Naive thymus-derived CD4-positive, alpha-beta T cell (primary cell): ENCODE measurements at regions not wholly inside any gene's neighbourhood (a gene's known extent, or its start where the extent isn't known, plus 50 kb on each side); places are given as distances from the start of the nearest gene placed in this dataset.
"Not testable (repeated sequence)": the region's sequence is repeated elsewhere in the genome, so short reads cannot be mapped to it uniquely, and the experiment has no call there.

Source experiments
- ATAC-seq: fragments of 150-1000 bp; cut with Tn5 transposase; 2 replicates; pipeline ENCODE4 v1.10.0; 2021; ENCODE audit warnings: mild to moderate bottlenecking, moderate library complexity
- CTCF ChIA-PET: fragments of 350-600 bp; sonication (Branson Sonifier 250); formaldehyde crosslinking; loops from one replicate; lab custom pipeline; 2021; ENCODE audit warnings: antibody characterized with exemption; lab: Charles Lee
- POLR2A ChIA-PET: fragments of 350-600 bp; sonication (Branson Sonifier 250); formaldehyde crosslinking; loops from one replicate; lab custom pipeline; 2021; ENCODE audit warnings: antibody characterized with exemption, inconsistent platforms; lab: Charles Lee
- DNase-seq, 9 donors: peaks; one replicate each; pipeline versions ENCODE4 v3.0.0 to v3.0.0-alpha.2; 2020 to 2022; ENCODE audit warnings: mixed read lengths in 1 of 9
- H3K27ac ChIP-seq: one replicate; pipeline ENCODE4 v1.7.0; 2013; ENCODE audit warnings: mild to moderate bottlenecking, low read depth, low read length, moderate library complexity
- H3K27me3 ChIP-seq, 2 donors: one replicate each; pipeline ENCODE4 v1.7.0; 2013; ENCODE audit warnings: low read length in 2 of 2, mild to moderate bottlenecking in 2 of 2, moderate library complexity in 2 of 2; ENCODE audit not compliant: control insufficient read depth in 2 of 2, insufficient read depth in 2 of 2
- H3K36me3 ChIP-seq, 3 experiments: 1 replicate in 2 of 3; 2 replicates in 1 of 3; pipeline ENCODE4 v1.7.0; 2013; ENCODE audit warnings: low read length in 3 of 3, mild to moderate bottlenecking in 3 of 3, moderate library complexity in 1 of 3; ENCODE audit not compliant: insufficient read depth in 3 of 3, control insufficient read depth in 2 of 3
- H3K4me1 ChIP-seq, 2 donors: one replicate each; pipeline ENCODE4 v1.7.0; 2013; ENCODE audit warnings: low read length in 2 of 2, mild to moderate bottlenecking in 2 of 2, moderate library complexity in 1 of 2; ENCODE audit not compliant: control insufficient read depth in 2 of 2, insufficient read depth in 2 of 2
- H3K4me3 ChIP-seq: 2 replicates; pipeline ENCODE4 v1.7.0; 2013; ENCODE audit warnings: mild to moderate bottlenecking, low read length
- H3K9me3 ChIP-seq, 3 experiments: 1 replicate in 2 of 3; 2 replicates in 1 of 3; pipeline ENCODE4 v1.7.0; 2013; ENCODE audit warnings: low read length in 3 of 3; ENCODE audit not compliant: control insufficient read depth in 2 of 3
- H3K27ac Mint-ChIP-seq, 9 donors: one replicate each; pipeline ENCODE4 v1.8.0; 2020 to 2022; ENCODE audit warnings: mixed read lengths in 9 of 9, mild to moderate bottlenecking in 8 of 9, moderate library complexity in 5 of 9, inconsistent platforms in 2 of 9
- H3K27me3 Mint-ChIP-seq, 5 donors: one replicate each; pipeline ENCODE4 v1.8.0; 2021 to 2022; ENCODE audit warnings: mixed read lengths in 5 of 5, mild to moderate bottlenecking in 1 of 5
- H3K36me3 Mint-ChIP-seq, 5 donors: one replicate each; pipeline ENCODE4 v1.8.0; 2020 to 2022; ENCODE audit warnings: mixed read lengths in 5 of 5, mild to moderate bottlenecking in 3 of 5, inconsistent platforms in 1 of 5
- H3K4me1 Mint-ChIP-seq, 7 donors: one replicate each; pipeline ENCODE4 v1.8.0; 2020 to 2022; ENCODE audit warnings: mixed read lengths in 7 of 7, mild to moderate bottlenecking in 3 of 7, inconsistent platforms in 1 of 7
- H3K4me3 Mint-ChIP-seq, 10 donors: one replicate each; pipeline ENCODE4 v1.8.0; 2020 to 2022; ENCODE audit warnings: mild to moderate bottlenecking in 10 of 10, mixed read lengths in 10 of 10, moderate library complexity in 6 of 10, inconsistent platforms in 2 of 10
- H3K9me3 Mint-ChIP-seq, 11 donors: one replicate each; pipeline ENCODE4 v1.8.0; 2020 to 2022; ENCODE audit warnings: mixed read lengths in 11 of 11, mild to moderate bottlenecking in 4 of 11, inconsistent platforms in 1 of 11, moderate library complexity in 1 of 11
- intact Hi-C, 2 donors: fragments of 100-400 bp; cut with micrococcal nuclease; formaldehyde crosslinking; loops; one replicate each; pipeline ENCODE4 v1.15.1; 2023

DNA sequence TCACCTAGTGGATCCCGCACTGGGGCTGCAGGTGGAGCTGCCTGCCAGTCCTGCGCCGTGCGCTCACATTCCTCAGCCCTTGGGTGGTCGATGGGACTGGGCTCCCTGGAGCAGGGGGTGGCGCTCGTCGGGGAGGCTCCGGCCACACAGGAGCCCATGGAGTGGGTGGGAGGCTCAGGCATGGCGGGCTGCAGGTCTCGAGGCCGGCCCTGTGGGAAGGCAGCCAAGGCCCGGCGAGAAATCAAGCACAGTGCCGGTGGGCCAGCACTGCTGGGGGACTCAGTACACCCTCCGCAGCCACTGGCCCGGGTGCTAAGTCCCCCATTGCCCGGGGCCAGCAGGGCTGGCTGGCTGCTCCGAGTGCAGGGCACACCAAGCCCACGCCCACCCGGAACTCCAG lies 1708.6 kb downstream of the OLFM4 start:
- H3K27ac ChIP-seq, ATAC-seq, H3K4me3 Mint-ChIP-seq, DNase-seq, H3K9me3 ChIP-seq, H3K27ac Mint-ChIP-seq, H3K36me3 ChIP-seq, H3K27me3 ChIP-seq, POLR2A ChIA-PET, H3K4me3 ChIP-seq, H3K27me3 Mint-ChIP-seq, intact Hi-C loops, H3K4me1 ChIP-seq, H3K36me3 Mint-ChIP-seq, H3K4me1 Mint-ChIP-seq, CTCF ChIA-PET: not testable (repeated sequence)
- H3K9me3 Mint-ChIP-seq = peaks cover 0 to 16% (median 10%) of the 10 kb centered on the region in 11 donors

DNA sequence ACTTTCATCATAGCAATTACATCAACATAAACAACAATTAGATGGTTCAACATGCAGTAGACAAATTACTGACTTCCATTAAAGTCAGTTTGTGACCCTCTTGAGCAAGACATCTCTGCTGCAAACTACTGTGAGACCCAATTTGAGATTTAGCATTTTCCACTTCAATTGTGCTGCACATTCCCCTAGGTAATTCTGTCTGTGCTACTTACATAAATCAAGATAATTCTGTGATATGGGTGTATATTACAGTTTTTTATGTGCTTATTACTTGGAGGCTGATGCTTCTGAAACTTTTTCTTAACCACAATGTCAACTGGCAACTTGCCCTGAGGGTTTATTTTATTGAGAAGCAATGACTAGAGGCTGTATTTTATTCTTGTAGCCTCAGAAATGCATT lies 1714.4 kb downstream of the OLFM4 start:
- DNase-seq (no peak), ATAC-seq (no peak)
- Histone ChIP-seq H3K4me1 (no peaks in the 10 kb centered on the region), H3K36me3 (no peaks in the 10 kb centered on the region), H3K4me3 (no peak overlapping the region), H3K9me3 (no peaks in the 10 kb centered on the region), H3K27ac (no peak overlapping the region), H3K27me3 (no peaks in the 10 kb centered on the region)
- Mint-ChIP-seq H3K9me3 (peaks cover 2 to 15% (median 6%) of the 10 kb centered on the region in 11 donors), H3K27ac (no peak overlapping the region), H3K4me3 (no peak overlapping the region), H3K4me1 (no peaks in the 10 kb centered on the region), H3K27me3 (no peaks in the 10 kb centered on the region), H3K36me3 (no peaks in the 10 kb centered on the region)
- CTCF ChIA-PET = no interaction called here
- POLR2A ChIA-PET = no interaction called here
- intact Hi-C loops = no loop called here

DNA sequence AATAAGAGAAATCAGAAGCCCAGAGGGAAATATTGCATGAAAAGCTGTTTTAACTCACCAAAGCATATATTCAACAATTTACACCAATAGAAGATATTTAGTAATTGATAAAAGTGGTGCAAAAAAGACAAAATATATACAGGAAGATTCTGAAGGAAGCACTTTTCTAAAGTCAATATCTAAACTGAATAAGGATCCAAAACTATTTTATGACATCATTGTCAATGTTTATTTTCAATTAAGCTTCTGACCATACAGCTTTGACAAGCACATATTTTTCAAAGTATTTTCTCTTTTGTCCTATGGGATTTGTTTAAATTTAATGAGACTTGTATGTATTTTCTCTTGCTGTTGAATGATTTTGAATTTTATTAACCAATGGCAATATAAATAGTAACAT lies 1716.1 kb downstream of the OLFM4 start:
- Histone ChIP-seq H3K4me1 (no peaks in the 10 kb centered on the region), H3K4me3 (no peak overlapping the region), H3K36me3 (no peaks in the 10 kb centered on the region), H3K27me3 (no peaks in the 10 kb centered on the region), H3K27ac (no peak overlapping the region), H3K9me3 (no peaks in the 10 kb centered on the region)
- Mint-ChIP-seq H3K9me3 (peaks cover 2 to 19% (median 6%) of the 10 kb centered on the region in 11 donors), H3K4me1 (no peaks in the 10 kb centered on the region), H3K27ac (no peak overlapping the region), H3K36me3 (no peaks in the 10 kb centered on the region), H3K27me3 (no peaks in the 10 kb centered on the region), H3K4me3 (no peak overlapping the region)
- CTCF ChIA-PET = no interaction called here
- intact Hi-C loops = no loop called here
- DNase-seq = no peak
- POLR2A ChIA-PET = no interaction called here
- ATAC-seq = no peak

DNA sequence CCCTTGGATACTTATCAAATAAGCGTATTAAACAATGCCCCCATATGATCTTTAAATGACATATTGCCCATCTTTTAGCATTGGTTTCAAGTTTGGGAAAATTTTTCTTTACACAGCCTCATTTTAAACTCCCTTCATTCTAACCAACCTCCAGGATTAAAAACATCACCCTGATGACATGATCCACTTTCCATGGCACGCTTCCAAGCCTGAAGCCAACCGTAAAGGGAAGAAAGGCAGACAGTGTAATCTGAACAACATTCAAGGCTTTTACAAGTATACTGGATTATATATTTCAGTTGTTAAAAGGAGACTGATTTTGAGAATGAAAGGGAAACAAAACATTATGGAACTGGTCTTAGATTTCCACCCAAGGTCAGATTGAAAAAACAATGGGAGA lies 1721.9 kb downstream of the OLFM4 start:
- Mint-ChIP-seq H3K4me3 (no peak overlapping the region), H3K36me3 (no peaks in the 10 kb centered on the region), H3K27ac (no peak overlapping the region), H3K9me3 (peaks cover 0 to 21% (median 7%) of the 10 kb centered on the region in 11 donors), H3K4me1 (no peaks in the 10 kb centered on the region), H3K27me3 (no peaks in the 10 kb centered on the region)
- H3K27ac ChIP-seq = no peak overlapping the region
- no peak overlapping the region for H3K4me3 ChIP-seq
- no peaks in the 10 kb centered on the region for H3K9me3 ChIP-seq
- H3K4me1 ChIP-seq = no peaks in the 10 kb centered on the region
- no peaks in the 10 kb centered on the region for H3K36me3 ChIP-seq
- ATAC-seq (no peak), DNase-seq (no peak)
- no peaks in the 10 kb centered on the region for H3K27me3 ChIP-seq
- intact Hi-C loops = no loop called here
- POLR2A ChIA-PET = no interaction called here
- CTCF ChIA-PET = no interaction called here

DNA sequence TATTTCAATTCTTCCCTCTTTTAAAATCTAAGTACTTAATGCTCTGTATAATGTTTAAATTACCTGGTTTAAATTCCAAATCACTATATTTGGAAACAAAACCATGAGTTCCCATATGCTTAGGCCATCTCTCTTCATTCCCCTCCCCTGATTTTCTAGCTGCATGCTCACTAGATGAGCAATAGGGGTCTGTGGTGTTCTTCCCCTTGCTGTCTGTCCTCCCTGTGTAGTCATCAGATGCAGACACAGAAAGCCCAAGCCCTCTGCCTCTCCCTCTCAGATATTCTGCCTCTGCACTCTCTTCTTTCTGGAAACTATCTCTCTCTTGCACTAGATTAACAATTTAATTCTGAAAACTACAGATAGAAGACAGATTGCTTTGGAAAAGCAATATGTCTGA lies 1730.2 kb downstream of the OLFM4 start:
- peaks cover 0 to 25% (median 7%) of the 10 kb centered on the region in 11 donors for H3K9me3 Mint-ChIP-seq
- POLR2A ChIA-PET = no interaction called here
- H3K36me3 ChIP-seq = no peaks in the 10 kb centered on the region
- no peaks in the 10 kb centered on the region for H3K27me3 ChIP-seq
- DNase-seq (no peak), ATAC-seq (no peak)
- H3K36me3 Mint-ChIP-seq = no peaks in the 10 kb centered on the region
- no peak overlapping the region for H3K4me3 ChIP-seq
- no peaks in the 10 kb centered on the region for H3K4me1 Mint-ChIP-seq
- no peak overlapping the region for H3K4me3 Mint-ChIP-seq
- H3K4me1 ChIP-seq = no peaks in the 10 kb centered on the region
- no peaks in the 10 kb centered on the region for H3K27me3 Mint-ChIP-seq
- H3K9me3 ChIP-seq = no peaks in the 10 kb centered on the region
- no peak overlapping the region for H3K27ac Mint-ChIP-seq
- H3K27ac ChIP-seq = no peak overlapping the region
- intact Hi-C loops = no loop called here
- CTCF ChIA-PET = no interaction called here

DNA sequence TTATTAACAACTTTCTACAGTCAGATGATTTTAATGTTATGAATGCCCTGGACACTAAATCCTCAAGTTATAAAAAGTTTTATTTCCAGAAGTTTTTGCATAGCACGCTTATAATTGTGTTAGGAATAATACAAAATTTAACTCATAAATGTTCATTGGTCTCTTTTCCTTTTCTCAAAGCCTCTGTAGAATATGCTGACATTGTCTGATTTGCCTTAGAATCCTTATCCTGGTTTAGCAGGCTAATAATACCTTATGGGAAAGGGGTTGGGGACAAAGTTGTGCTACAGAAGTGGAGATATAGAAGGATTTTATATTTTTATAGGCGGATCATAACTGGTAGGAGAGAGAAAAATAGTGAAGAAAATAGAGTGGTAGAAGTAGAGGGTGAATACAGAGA lies 1739.6 kb downstream of the OLFM4 start:
- Histone ChIP-seq H3K36me3 (no peaks in the 10 kb centered on the region), H3K4me1 (no peaks in the 10 kb centered on the region), H3K27me3 (no peaks in the 10 kb centered on the region), H3K9me3 (no peaks in the 10 kb centered on the region), H3K27ac (no peak overlapping the region), H3K4me3 (no peak overlapping the region)
- intact Hi-C loops = no loop called here
- Mint-ChIP-seq H3K4me1 (no peaks in the 10 kb centered on the region), H3K27ac (no peak overlapping the region), H3K4me3 (no peak overlapping the region), H3K9me3 (peaks cover 2 to 41% (median 9%) of the 10 kb centered on the region in 11 donors), H3K27me3 (no peaks in the 10 kb centered on the region), H3K36me3 (no peaks in the 10 kb centered on the region)
- POLR2A ChIA-PET = no interaction called here
- CTCF ChIA-PET = no interaction called here
- no peak for DNase-seq
- ATAC-seq = no peak

DNA sequence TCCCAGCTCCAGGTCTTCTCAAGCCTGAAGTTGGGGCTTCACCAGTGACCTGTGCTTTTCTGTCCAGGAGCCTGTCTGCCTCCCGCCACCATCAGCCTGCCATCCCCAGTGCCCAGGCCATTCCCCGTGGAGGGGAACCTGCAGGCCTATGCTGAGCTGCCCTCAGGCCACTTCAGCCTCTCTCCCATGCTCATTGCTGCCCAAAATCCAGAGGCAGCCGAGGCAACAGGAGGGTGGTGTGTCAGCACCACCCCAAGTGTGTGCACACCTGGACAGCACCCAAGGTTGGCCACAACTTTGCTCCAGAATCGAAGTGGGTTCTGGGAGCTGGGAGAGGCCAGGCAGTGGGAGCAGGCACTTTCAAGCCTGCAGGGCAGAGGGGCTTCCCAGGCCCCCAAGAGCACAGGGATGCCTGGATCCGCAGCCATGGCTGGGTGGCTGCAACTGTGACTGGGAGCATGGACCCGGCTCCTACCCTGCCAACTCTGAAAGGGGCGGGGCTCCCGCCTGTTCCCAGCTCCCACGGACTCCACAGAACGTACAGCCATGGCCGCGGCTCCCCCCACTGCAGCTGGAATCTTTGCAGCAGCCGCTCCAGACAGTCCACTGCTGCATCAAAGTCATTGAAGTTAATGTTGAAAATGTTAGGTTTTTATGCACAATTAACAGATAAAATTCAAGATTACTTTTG lies 1747.0 kb downstream of the OLFM4 start:
- H3K27me3 ChIP-seq = no peaks in the 10 kb centered on the region
- H3K4me3 Mint-ChIP-seq = no peak overlapping the region
- CTCF ChIA-PET = no interaction called here
- POLR2A ChIA-PET = no interaction called here
- H3K36me3 ChIP-seq = no peaks in the 10 kb centered on the region
- no peak overlapping the region for H3K27ac Mint-ChIP-seq
- no peak overlapping the region for H3K4me3 ChIP-seq
- intact Hi-C loops = no loop called here
- H3K9me3 Mint-ChIP-seq = peaks cover 2 to 26% (median 11%) of the 10 kb centered on the region in 11 donors
- DNase-seq (no peak), ATAC-seq (no peak)
- H3K9me3 ChIP-seq = no peaks in the 10 kb centered on the region
- H3K4me1 Mint-ChIP-seq = no peaks in the 10 kb centered on the region
- H3K27me3 Mint-ChIP-seq = no peaks in the 10 kb centered on the region
- no peak overlapping the region for H3K27ac ChIP-seq
- H3K36me3 Mint-ChIP-seq = peaks cover 0 to 3% (median 0%) of the 10 kb centered on the region in 5 donors
- H3K4me1 ChIP-seq = no peaks in the 10 kb centered on the region
